Heart right ventricle (tissue), 16 donors: ENCODE measurements at regions not wholly inside any gene's neighbourhood (a gene's known extent, or its start where the extent isn't known, plus 50 kb on each side); places are given as distances from the start of the nearest gene placed in this dataset.

Experiments used
- ATAC-seq, 8 donors: fragments of 200-7000 bp; cut with Tn5 transposase; one replicate each; pipeline ENCODE4 v1.9.1; 2020; ENCODE audit warnings: mild to moderate bottlenecking in 8 of 8, moderate library complexity in 8 of 8, moderate number of reproducible peaks in 1 of 8
- DNase-seq, 2 donors: peaks; one replicate each; pipeline ENCODE4 v3.0.0-alpha.2; 2020
- H3K27ac ChIP-seq, 10 donors: fragments of 200-600 bp; sonication (generic) in 2 of 10; one replicate each; pipeline versions ENCODE4 v1.5.0 to v1.8.0; 2020 to 2022; ENCODE audit warnings: mild to moderate bottlenecking in 3 of 10
- H3K27me3 ChIP-seq, 7 donors: fragments of 200-600 bp; one replicate each; pipeline ENCODE4 v1.8.0; 2021 to 2022; ENCODE audit warnings: mild to moderate bottlenecking in 2 of 7
- H3K36me3 ChIP-seq, 9 donors: fragments of 200-600 bp; sonication (generic) in 1 of 9; one replicate each; pipeline versions ENCODE4 v1.5.0 to v1.8.0; 2020 to 2022; ENCODE audit warnings: mild to moderate bottlenecking in 2 of 9
- H3K4me1 ChIP-seq, 9 donors: fragments of 200-600 bp; sonication (generic) in 1 of 9; one replicate each; pipeline versions ENCODE4 v1.5.0 to v1.8.0; 2020 to 2022; ENCODE audit warnings: mild to moderate bottlenecking in 4 of 9
- H3K4me3 ChIP-seq, 10 donors: fragments of 200-600 bp; sonication (generic) in 2 of 10; one replicate each; pipeline versions ENCODE4 v1.5.0 to v1.8.0; 2020 to 2022; ENCODE audit warnings: mild to moderate bottlenecking in 7 of 10, moderate library complexity in 2 of 10
- H3K9me3 ChIP-seq, 11 donors: fragments of 200-600 bp in 10 of 11; sonication (generic) in 2 of 11; one replicate each; pipeline versions ENCODE4 v1.5.0 to v1.8.0; 2013 to 2022; ENCODE audit warnings: mild to moderate bottlenecking in 2 of 11, control low read depth in 1 of 11, moderate library complexity in 1 of 11
- WGBS, 2 donors: extraction: QIAGEN DNeasy Blood & Tissue Kit; methylation state at CpG; one replicate each; pipeline ENCODE4 v1.1.7; 2013; ENCODE audit warnings: inconsistent platforms in 1 of 2; 5-methylcytosine and 5-hydroxymethylcytosine counted together
- intact Hi-C, 10 donors: fragments of 100-400 bp; cut with DNase I; formaldehyde crosslinking; loops; one replicate each; pipeline versions ENCODE4 v1.11.1 to v1.14.2; 2022
- TF ChIP-seq, protein P1 (sequence below), 9 donors: fragments of 200-600 bp; sonication (generic) in 2 of 9; IDR thresholded peaks; one replicate each; pipeline versions ENCODE4 v1.5.0 to v1.8.0; 2021 to 2022; ENCODE audit warnings: antibody characterized with exemption in 9 of 9, mild to moderate bottlenecking in 5 of 9, moderate library complexity in 1 of 9
- donor health status: Arrhythmogenic right ventricular cardiomyopathy.
- donor health status: ischemic (EF 13 %, LVEDD 7.1; RV severe dilation, severe dysfunction).
- donor health status: healthy with polysubstance abuse.
- donor health status: DM: no; HTN: yes; CAD: no.
- donor health status: DM: no; HTN: no; CAD: no.
- donor health status: ischemic (EF 25% LVEDD 6.9; RV normal size, moderate dysfunction).
- donor health status: ischemic (EF 25% LVEDD 5.7; RV mildly dilated, moderate dysfunction).
- donor health status: healthy.
- donor health status: DM: yes; HTN: yes; CAD: no.
- donor health status: Ischemic cardiomyopathy.
- donor health status: ischemic (EF 35%, LVEDD 5.7; RV mildly dilated, moderate dysfunction).
- donor health status: nonischemic (EF 11% LVEDD 7.7; RV severe dilation, severe dysfunction).
- donor health status: DM: yes; HTN: yes; CAD: no.
- donor health status: PGD.
- donor health status: ischemic (EF 29% LVEDD 5.4; RV normal size, mild dysfunction).
- donor health status: nonischemic (EF 23%, LVEDD 6.1; RV moderate dilation, normal function).

DNA sequence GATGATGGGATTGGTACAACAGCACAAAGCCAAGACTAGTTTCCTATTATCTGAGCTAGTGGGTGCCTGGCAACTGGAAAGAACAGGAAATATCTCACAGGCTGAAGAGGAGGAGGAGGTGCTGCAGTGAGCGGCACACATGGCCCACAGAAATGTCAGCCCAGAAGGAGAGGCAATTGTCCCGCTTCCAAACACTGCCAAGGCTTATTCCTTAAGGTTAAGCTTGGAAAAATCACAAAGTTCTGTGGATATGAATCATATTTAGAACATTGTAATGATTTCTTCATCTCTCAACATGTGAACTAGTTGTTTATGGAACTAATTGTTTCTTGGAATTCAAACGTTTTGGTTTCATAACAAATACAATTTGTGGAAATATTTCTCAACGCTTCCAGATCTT is 1019.5 kb upstream of the SEMA6A start:
- TF ChIP-seq, protein P1, sequence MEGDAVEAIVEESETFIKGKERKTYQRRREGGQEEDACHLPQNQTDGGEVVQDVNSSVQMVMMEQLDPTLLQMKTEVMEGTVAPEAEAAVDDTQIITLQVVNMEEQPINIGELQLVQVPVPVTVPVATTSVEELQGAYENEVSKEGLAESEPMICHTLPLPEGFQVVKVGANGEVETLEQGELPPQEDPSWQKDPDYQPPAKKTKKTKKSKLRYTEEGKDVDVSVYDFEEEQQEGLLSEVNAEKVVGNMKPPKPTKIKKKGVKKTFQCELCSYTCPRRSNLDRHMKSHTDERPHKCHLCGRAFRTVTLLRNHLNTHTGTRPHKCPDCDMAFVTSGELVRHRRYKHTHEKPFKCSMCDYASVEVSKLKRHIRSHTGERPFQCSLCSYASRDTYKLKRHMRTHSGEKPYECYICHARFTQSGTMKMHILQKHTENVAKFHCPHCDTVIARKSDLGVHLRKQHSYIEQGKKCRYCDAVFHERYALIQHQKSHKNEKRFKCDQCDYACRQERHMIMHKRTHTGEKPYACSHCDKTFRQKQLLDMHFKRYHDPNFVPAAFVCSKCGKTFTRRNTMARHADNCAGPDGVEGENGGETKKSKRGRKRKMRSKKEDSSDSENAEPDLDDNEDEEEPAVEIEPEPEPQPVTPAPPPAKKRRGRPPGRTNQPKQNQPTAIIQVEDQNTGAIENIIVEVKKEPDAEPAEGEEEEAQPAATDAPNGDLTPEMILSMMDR (IDR thresholded peaks at IDR 0.05) = no peak
- peak in 4 of 8 donors; percentile 50 to 91 (median 75) for ATAC-seq
- Histone ChIP-seq H3K9me3 (no peaks in the 10 kb centered on the region), H3K36me3 (no peaks in the 10 kb centered on the region), H3K27ac (no peak overlapping the region), H3K4me3 (no peak overlapping the region), H3K27me3 (no peaks in the 10 kb centered on the region), H3K4me1 (no peaks in the 10 kb centered on the region)
- intact Hi-C loops = loop anchor here in 2 of 10 donors (5.0 to 10.0 kb wide), 2 partner anchors 773 to 1201 kb away; no protein-coding TSS in a partner anchor
- 41 to 54% methylated on average over 4 of the region's 4 CpGs for WGBS, 2 donors
- no peak for DNase-seq

DNA sequence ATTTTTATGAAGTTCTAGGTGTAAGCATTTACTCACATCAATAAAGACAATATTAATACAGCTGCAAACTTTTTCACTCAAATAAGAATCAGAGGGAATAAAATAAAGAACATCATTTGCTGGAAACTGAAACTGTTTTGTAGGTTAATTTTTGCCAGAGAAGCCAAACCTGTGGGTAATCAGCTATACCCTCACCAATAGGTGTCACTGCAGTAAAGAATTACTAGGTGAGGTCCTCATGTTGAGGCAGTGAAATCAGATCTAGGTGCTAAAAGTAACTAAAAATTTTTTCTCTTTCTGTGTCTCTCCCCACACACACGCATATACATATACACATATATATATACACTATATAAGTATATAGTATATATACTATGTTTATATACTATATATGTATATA is 1016.3 kb upstream of the SEMA6A start:
- Histone ChIP-seq H3K9me3 (no peaks in the 10 kb centered on the region), H3K27ac (no peak overlapping the region), H3K27me3 (no peaks in the 10 kb centered on the region), H3K36me3 (no peaks in the 10 kb centered on the region), H3K4me3 (no peak overlapping the region), H3K4me1 (no peaks in the 10 kb centered on the region)
- TF ChIP-seq, protein P1 (IDR thresholded peaks at IDR 0.05) = peak in 7 of 9 donors; percentile 39 to 61 (median 55)
- intact Hi-C loops = loop anchor here in 2 of 10 donors (5.0 to 10.0 kb wide), 2 partner anchors 776 to 1204 kb away; no protein-coding TSS in a partner anchor
- DNase-seq (no peak), ATAC-seq (no peak)
- WGBS, 2 donors = 54 to 75% methylated on average over 1 of the region's 1 CpG

DNA sequence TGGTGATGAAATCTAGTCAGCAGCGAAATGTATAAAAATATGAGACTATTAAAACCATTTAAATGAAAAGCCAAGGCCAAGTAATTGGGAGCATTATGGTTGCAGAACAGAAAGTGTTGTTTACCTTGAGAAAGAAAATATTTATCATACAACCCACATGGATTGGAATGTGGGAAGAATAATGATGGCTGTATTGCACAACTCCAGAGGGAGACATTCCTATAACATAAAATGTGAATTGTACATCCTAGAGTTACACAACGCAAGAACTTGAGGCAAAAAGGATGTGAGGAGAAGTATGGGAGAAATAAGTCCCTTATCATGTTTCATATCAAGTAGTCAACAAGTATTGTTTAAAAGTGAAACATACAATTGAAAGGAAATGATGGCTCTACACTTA is 1014.0 kb upstream of the SEMA6A start:
- Histone ChIP-seq H3K36me3 (no peaks in the 10 kb centered on the region), H3K27ac (no peak overlapping the region), H3K27me3 (no peaks in the 10 kb centered on the region), H3K4me1 (no peaks in the 10 kb centered on the region), H3K9me3 (no peaks in the 10 kb centered on the region), H3K4me3 (no peak overlapping the region)
- no peak for ATAC-seq
- 56 to 88% methylated on average over 2 of the region's 2 CpGs for WGBS, 2 donors
- TF ChIP-seq, protein P1 (IDR thresholded peaks at IDR 0.05) = no peak
- DNase-seq = no peak
- intact Hi-C loops = no loop called here

GRCh38 chr5:117587111-117587510 is 1012.5 kb upstream of the SEMA6A start:
- DNase-seq = no peak
- no peaks in the 10 kb centered on the region for H3K36me3 ChIP-seq
- H3K4me3 ChIP-seq = no peak overlapping the region
- H3K4me1 ChIP-seq = no peaks in the 10 kb centered on the region
- no peak overlapping the region for H3K27ac ChIP-seq
- TF ChIP-seq, protein P1 (IDR thresholded peaks at IDR 0.05) = no peak
- ATAC-seq = no peak
- WGBS, 2 donors = 84 to 91% methylated on average over 1 of the region's 1 CpG
- H3K9me3 ChIP-seq = no peaks in the 10 kb centered on the region
- intact Hi-C loops = no loop called here
- no peaks in the 10 kb centered on the region for H3K27me3 ChIP-seq
